Stimulated activated CD4-positive, alpha-beta T cell treated with anti-CD3 and anti-CD28 coated beads, Interleukin-15, amount 100 ng/mL, for 48 hours (primary cell): ENCODE measurements at regions not wholly inside any gene's neighbourhood (a gene's known extent, or its start where the extent isn't known, plus 50 kb on each side); places are given as distances from the start of the nearest gene placed in this dataset.

Source experiments
- DNase-seq, 2 donors: peaks; one replicate each; pipeline ENCODE4 v3.0.0-alpha.2; 2020; ENCODE audit warnings: low read depth in 2 of 2

GRCh38 chr10:88059190-88059589, 195.8 kb downstream of the PTEN start:
- no peak for DNase-seq

GRCh38 chr10:88060762-88061161, 197.3 kb downstream of the PTEN start:
- DNase-seq: no peak

- DNase-seq: no peak
Measured at GRCh38 chr10:88062385-88062784, 199.0 kb downstream of the PTEN start.

- no peak for DNase-seq
Measured at GRCh38 chr10:88062798-88063472, 199.5 kb downstream of the PTEN start.

- no peak for DNase-seq
Measured at GRCh38 chr10:88063861-88064557, 200.6 kb downstream of the PTEN start.

GRCh38 chr10:88064608-88065382, 201.4 kb downstream of the PTEN start:
- peak; percentile 6 to 11 for DNase-seq

GRCh38 chr10:88065383-88066049, 202.1 kb downstream of the PTEN start:
- peak; percentile 9 to 31 for DNase-seq

- no peak for DNase-seq
Measured at GRCh38 chr10:88066319-88066718, 202.9 kb downstream of the PTEN start.

- no peak for DNase-seq
Measured at GRCh38 chr10:88066876-88067275, 203.5 kb downstream of the PTEN start.

- no peak for DNase-seq
Measured at GRCh38 chr10:88067737-88068136, 204.3 kb downstream of the PTEN start.

- no peak for DNase-seq
Measured at GRCh38 chr10:88069338-88069737, 205.9 kb downstream of the PTEN start.

GRCh38 chr10:88070080-88070880, 206.9 kb downstream of the PTEN start:
- no peak for DNase-seq

- DNase-seq: no peak
Measured at GRCh38 chr10:88071879-88072278, 208.5 kb downstream of the PTEN start.

GRCh38 chr10:88073682-88074081, 210.3 kb downstream of the PTEN start:
- no peak for DNase-seq

GRCh38 chr10:88074971-88075370, 211.5 kb downstream of the PTEN start:
- DNase-seq: no peak

GRCh38 chr10:88076027-88076880, 212.8 kb downstream of the PTEN start:
- no peak for DNase-seq

GRCh38 chr10:88077977-88078376, 214.6 kb downstream of the PTEN start:
- no peak for DNase-seq

GRCh38 chr10:88080213-88080612, 216.8 kb downstream of the PTEN start:
- no peak for DNase-seq

- DNase-seq: no peak
Measured at GRCh38 chr10:88081457-88082054, 218.1 kb downstream of the PTEN start.

GRCh38 chr10:88082391-88082790, 219.0 kb downstream of the PTEN start:
- DNase-seq: no peak
